Lung (tissue), 11 donors: ENCODE measurements at regions not wholly inside any gene's neighbourhood (a gene's known extent, or its start where the extent isn't known, plus 50 kb on each side); places are given as distances from the start of the nearest gene placed in this dataset.

ENCODE experiments used
- ATAC-seq: fragments of 200-7000 bp; cut with Tn5 transposase; one replicate; pipeline ENCODE4 v1.9.1; 2020; ENCODE audit warnings: moderate number of reproducible peaks; ENCODE audit not compliant: insufficient read depth, low FRiP score
- DNase-seq, 3 donors: peaks; one replicate each; pipeline ENCODE4 v3.0.0-alpha.2; 2013 to 2017
- H3K27ac ChIP-seq, 2 donors: one replicate each; pipeline ENCODE4 v1.5.1; 2013; ENCODE audit warnings: mild to moderate bottlenecking in 2 of 2, moderate library complexity in 2 of 2, control low read depth in 1 of 2, inconsistent platforms in 1 of 2, low read depth in 1 of 2, low read length in 1 of 2
- H3K27me3 ChIP-seq, 3 donors: one replicate each; pipeline ENCODE4 v1.5.1; 2013; ENCODE audit warnings: low read length in 2 of 3; ENCODE audit not compliant: control insufficient read depth in 3 of 3, insufficient read depth in 3 of 3
- H3K36me3 ChIP-seq, 4 donors: one replicate each; pipeline ENCODE4 v1.5.1; 2013; ENCODE audit warnings: low read length in 4 of 4, mild to moderate bottlenecking in 1 of 4, moderate library complexity in 1 of 4; ENCODE audit not compliant: control insufficient read depth in 4 of 4, insufficient read depth in 4 of 4
- H3K4me1 ChIP-seq, 5 donors: one replicate each; pipeline ENCODE4 v1.5.1; 2013; ENCODE audit warnings: low read length in 5 of 5, mild to moderate bottlenecking in 2 of 5, moderate library complexity in 1 of 5; ENCODE audit not compliant: control insufficient read depth in 5 of 5, insufficient read depth in 5 of 5
- H3K4me3 ChIP-seq: one replicate; pipeline ENCODE4 v1.5.1; 2013; ENCODE audit warnings: mild to moderate bottlenecking, control low read depth, moderate library complexity
- H3K9ac ChIP-seq, 2 donors: one replicate each; pipeline ENCODE4 v1.5.1; 2013; ENCODE audit warnings: low read length in 2 of 2, control low read depth in 1 of 2; ENCODE audit not compliant: insufficient read depth in 1 of 2
- H3K9me3 ChIP-seq, 4 donors: one replicate each; pipeline ENCODE4 v1.5.1; 2013; ENCODE audit warnings: low read length in 3 of 4, mild to moderate bottlenecking in 1 of 4, moderate library complexity in 1 of 4; ENCODE audit not compliant: control insufficient read depth in 4 of 4, insufficient read depth in 3 of 4
- CTCF ChIP-seq: IDR thresholded peaks from 2 replicates; pipeline ENCODE4 v1.5.1; 2012; ENCODE audit warnings: mild to moderate bottlenecking; ENCODE audit errors: control extremely low read depth, extremely low read depth
- WGBS, 2 donors: extraction: QIAGEN DNeasy Blood & Tissue Kit; methylation state at CpG; one replicate each; pipeline ENCODE4 v1.1.7; 2013; 5-methylcytosine and 5-hydroxymethylcytosine counted together
- donor health status: control.
- donor health status: control.
- donor health status: Bipolar disorder and iron deficiency.
- donor health status: healthy.
- donor health status: DM: yes; HTN: yes; CAD: no.

- ATAC-seq = no peak
- Histone ChIP-seq H3K9me3 (no peaks in the 10 kb centered on the region), H3K4me3 (no peak overlapping the region), H3K27me3 (no peaks in the 10 kb centered on the region), H3K9ac (no peak overlapping the region), H3K27ac (no peak overlapping the region), H3K36me3 (no peaks in the 10 kb centered on the region), H3K4me1 (no peaks in the 10 kb centered on the region)
- 71 to 74% methylated on average over 3 of the region's 3 CpGs for WGBS, 2 donors
- no peak for DNase-seq
- no peak for TF ChIP-seq CTCF
These were observed 50.8 kb upstream of the CPOX start for GRCh38 chr3:98644168-98644567.

- Histone ChIP-seq H3K4me3 (no peak overlapping the region), H3K27me3 (no peaks in the 10 kb centered on the region), H3K36me3 (no peaks in the 10 kb centered on the region), H3K9ac (no peak overlapping the region), H3K9me3 (no peaks in the 10 kb centered on the region), H3K27ac (no peak overlapping the region), H3K4me1 (no peaks in the 10 kb centered on the region)
- no peak for DNase-seq
- ATAC-seq = no peak
- no peak for TF ChIP-seq CTCF
- WGBS, 2 donors = 65 to 79% methylated on average over 7 of the region's 7 CpGs
These were observed 51.6 kb upstream of the CPOX start for GRCh38 chr3:98645039-98645438.

- WGBS, 2 donors = 51 to 57% methylated on average over 2 of the region's 2 CpGs
- ATAC-seq (no peak), DNase-seq (no peak)
- Histone ChIP-seq H3K4me3 (no peak overlapping the region), H3K27me3 (no peaks in the 10 kb centered on the region), H3K9me3 (no peaks in the 10 kb centered on the region), H3K4me1 (no peaks in the 10 kb centered on the region), H3K36me3 (no peaks in the 10 kb centered on the region), H3K9ac (no peak overlapping the region), H3K27ac (no peak overlapping the region)
- TF ChIP-seq CTCF = no peak
These were observed 53.3 kb upstream of the CPOX start for GRCh38 chr3:98646680-98647079.

DNA sequence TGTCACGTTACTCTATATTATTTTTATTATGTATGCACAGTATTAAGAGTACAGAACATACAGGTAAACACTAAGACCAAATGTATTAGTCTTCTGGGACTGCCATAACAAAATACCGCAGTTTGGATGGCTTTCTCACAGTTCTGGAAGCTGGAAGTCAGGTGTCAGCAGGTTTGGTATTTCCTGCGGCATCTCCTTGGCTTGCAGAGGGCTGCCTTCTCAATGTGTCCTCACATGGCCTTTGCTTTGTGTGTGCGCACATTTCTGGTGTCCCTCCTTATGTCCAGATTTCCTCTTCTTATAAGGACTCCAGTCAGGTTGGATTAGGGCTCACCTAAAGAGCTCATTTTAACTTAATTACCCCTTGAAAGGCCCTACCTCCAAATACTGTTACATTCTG lies 53.8 kb upstream of the CPOX start:
- no peak overlapping the region for H3K4me3 ChIP-seq
- WGBS, 2 donors = 67 to 79% methylated on average over 4 of the region's 4 CpGs
- H3K4me1 ChIP-seq = no peaks in the 10 kb centered on the region
- ATAC-seq (no peak), DNase-seq (no peak)
- H3K36me3 ChIP-seq = no peaks in the 10 kb centered on the region
- H3K27ac ChIP-seq = no peak overlapping the region
- H3K27me3 ChIP-seq = no peaks in the 10 kb centered on the region
- H3K9ac ChIP-seq = no peak overlapping the region
- H3K9me3 ChIP-seq = no peaks in the 10 kb centered on the region
- TF ChIP-seq CTCF = no peak
